ENCODE measurements at regions not wholly inside any gene's neighbourhood (a gene's known extent, or its start where the extent isn't known, plus 50 kb on each side); places are given as distances from the start of the nearest gene placed in this dataset.
"Not testable (repeated sequence)": the region's sequence is repeated elsewhere in the genome, so short reads cannot be mapped to it uniquely, and the experiment has no call there.

DNA sequence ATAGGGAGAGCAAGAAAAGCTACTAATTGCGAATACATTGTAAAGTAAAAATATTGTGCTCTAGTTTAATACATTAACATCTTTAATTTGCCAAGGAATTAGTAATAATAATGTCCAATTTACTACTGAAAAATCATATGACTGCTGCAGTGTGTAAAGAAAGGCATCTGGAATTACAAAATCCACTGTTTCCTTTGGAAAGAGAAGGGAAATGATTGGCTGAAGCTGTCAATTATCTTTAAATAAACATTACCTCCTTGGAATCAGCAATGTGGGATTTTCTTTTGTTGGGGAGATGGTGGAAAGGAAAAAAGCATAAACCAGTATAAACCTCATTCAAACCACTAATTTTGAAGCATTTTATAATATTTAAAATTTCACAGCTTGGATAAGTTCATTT lies 276.0 kb downstream of the MAP2K6 start:
- H3K4me3 ChIP-seq (ENCODE audit: low read length), result no peak overlapping the region
- TF ChIP-seq, protein P1, sequence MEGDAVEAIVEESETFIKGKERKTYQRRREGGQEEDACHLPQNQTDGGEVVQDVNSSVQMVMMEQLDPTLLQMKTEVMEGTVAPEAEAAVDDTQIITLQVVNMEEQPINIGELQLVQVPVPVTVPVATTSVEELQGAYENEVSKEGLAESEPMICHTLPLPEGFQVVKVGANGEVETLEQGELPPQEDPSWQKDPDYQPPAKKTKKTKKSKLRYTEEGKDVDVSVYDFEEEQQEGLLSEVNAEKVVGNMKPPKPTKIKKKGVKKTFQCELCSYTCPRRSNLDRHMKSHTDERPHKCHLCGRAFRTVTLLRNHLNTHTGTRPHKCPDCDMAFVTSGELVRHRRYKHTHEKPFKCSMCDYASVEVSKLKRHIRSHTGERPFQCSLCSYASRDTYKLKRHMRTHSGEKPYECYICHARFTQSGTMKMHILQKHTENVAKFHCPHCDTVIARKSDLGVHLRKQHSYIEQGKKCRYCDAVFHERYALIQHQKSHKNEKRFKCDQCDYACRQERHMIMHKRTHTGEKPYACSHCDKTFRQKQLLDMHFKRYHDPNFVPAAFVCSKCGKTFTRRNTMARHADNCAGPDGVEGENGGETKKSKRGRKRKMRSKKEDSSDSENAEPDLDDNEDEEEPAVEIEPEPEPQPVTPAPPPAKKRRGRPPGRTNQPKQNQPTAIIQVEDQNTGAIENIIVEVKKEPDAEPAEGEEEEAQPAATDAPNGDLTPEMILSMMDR (conservative IDR thresholded peaks at IDR 0.05; ENCODE audit: low read depth, low read length), result no peak
- DNase-seq (ENCODE audit: low read depth), result no peak

DNA sequence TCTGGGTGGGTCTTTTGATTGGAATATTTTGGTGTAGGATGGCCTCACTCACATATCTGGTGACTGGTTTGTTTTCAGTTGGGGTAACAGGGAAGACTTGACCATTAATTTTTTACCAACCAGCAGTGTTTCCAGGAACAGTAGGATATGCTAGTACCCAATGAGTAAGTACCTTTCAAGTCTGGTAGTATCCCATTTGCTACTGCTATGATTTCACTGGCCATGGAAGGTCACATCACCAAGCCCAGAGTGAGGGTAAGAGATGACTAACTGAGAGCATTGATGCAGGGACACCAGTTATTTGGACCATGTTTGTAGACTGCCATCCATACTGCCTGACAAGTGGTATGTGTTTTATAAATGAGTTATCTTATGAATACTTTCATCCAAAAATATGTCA lies 277.7 kb downstream of the MAP2K6 start:
- no peak overlapping the region for H3K4me3 ChIP-seq (ENCODE audit: low read length)
- no peak for DNase-seq (ENCODE audit: low read depth)
- TF ChIP-seq, protein P1 (conservative IDR thresholded peaks at IDR 0.05; ENCODE audit: low read depth, low read length), result no peak

GRCh38 chr17:69695646-69696045 lies 281.1 kb downstream of the MAP2K6 start:
- H3K4me3 ChIP-seq (ENCODE audit: low read length), result no peak overlapping the region
- TF ChIP-seq, protein P1 (conservative IDR thresholded peaks at IDR 0.05; ENCODE audit: low read depth, low read length), result no peak
- DNase-seq (ENCODE audit: low read depth), result no peak

DNA sequence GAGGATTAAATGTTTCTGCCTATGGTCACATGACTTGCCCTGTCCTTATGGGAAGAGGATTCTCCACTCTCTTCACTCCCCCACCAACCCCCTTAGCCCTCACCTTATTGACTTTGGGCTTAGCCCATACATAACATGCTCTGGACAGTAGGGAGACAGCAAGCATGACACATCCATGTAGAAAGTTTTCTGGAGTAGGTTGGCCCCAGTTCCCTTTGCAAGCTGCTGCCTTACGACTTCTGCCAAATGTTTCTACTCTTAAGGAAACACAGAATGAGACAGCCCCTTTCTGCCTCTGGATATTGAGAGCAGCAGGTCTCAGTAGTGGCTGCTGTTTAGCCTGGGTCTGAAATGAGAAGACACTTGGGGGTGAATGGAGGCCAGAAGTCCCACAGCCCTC lies 282.2 kb downstream of the MAP2K6 start:
- TF ChIP-seq, protein P1 (conservative IDR thresholded peaks at IDR 0.05; ENCODE audit: low read depth, low read length), result no peak

GRCh38 chr17:69698352-69698751 lies 283.9 kb downstream of the MAP2K6 start:
- not testable (repeated sequence) for DNase-seq (ENCODE audit: low read depth); H3K4me3 ChIP-seq (ENCODE audit: low read length)

More for the DNA sequence above, 282.2 kb downstream of the MAP2K6 start:
- DNase-seq (ENCODE audit: low read depth), result no peak
- H3K4me3 ChIP-seq (ENCODE audit: low read length), result no peak overlapping the region

GRCh38 chr17:69702078-69702477 lies 287.6 kb downstream of the MAP2K6 start:
- TF ChIP-seq, protein P1 (conservative IDR thresholded peaks at IDR 0.05; ENCODE audit: low read depth, low read length), result no peak
- no peak overlapping the region for H3K4me3 ChIP-seq (ENCODE audit: low read length)
- no peak for DNase-seq (ENCODE audit: low read depth)

DNA sequence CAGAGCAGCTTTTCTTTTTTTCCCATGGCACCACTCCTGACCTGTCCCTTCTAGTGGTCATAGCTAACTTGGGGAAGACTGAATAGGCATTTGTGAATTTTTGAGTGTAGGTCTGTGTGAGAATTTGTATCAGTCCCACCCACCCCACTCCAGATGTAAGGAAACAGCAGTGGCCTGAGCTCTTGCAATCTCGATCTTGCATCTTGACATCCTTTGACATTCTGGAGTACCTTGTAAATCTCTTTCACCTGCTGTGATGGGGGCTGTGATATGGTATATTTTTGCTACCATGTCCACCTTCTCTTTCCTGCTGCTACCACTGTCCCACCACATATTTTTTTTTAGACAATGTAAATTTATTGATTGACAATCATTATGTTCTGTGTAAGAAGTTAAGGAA lies 289.3 kb downstream of the MAP2K6 start:
- no peak for DNase-seq (ENCODE audit: low read depth)
- TF ChIP-seq, protein P1 (conservative IDR thresholded peaks at IDR 0.05; ENCODE audit: low read depth, low read length), result no peak
- H3K4me3 ChIP-seq (ENCODE audit: low read length), result no peak overlapping the region

- DNase-seq (ENCODE audit: low read depth), result no peak
- TF ChIP-seq, protein P1 (conservative IDR thresholded peaks at IDR 0.05; ENCODE audit: low read depth, low read length), result no peak
- H3K4me3 ChIP-seq (ENCODE audit: low read length), result no peak overlapping the region
These were observed 290.4 kb downstream of the MAP2K6 start for GRCh38 chr17:69704935-69705334.

All from retinal pigment epithelial cell (primary cell).